ENCODE measurements at regions not wholly inside any gene's neighbourhood (a gene's known extent, or its start where the extent isn't known, plus 50 kb on each side); places are given as distances from the start of the nearest gene placed in this dataset.
"Not testable (repeated sequence)": the region's sequence is repeated elsewhere in the genome, so short reads cannot be mapped to it uniquely, and the experiment has no call there.

- CTCF ChIA-PET: no interaction called here
- TF ChIP-seq, protein P1, sequence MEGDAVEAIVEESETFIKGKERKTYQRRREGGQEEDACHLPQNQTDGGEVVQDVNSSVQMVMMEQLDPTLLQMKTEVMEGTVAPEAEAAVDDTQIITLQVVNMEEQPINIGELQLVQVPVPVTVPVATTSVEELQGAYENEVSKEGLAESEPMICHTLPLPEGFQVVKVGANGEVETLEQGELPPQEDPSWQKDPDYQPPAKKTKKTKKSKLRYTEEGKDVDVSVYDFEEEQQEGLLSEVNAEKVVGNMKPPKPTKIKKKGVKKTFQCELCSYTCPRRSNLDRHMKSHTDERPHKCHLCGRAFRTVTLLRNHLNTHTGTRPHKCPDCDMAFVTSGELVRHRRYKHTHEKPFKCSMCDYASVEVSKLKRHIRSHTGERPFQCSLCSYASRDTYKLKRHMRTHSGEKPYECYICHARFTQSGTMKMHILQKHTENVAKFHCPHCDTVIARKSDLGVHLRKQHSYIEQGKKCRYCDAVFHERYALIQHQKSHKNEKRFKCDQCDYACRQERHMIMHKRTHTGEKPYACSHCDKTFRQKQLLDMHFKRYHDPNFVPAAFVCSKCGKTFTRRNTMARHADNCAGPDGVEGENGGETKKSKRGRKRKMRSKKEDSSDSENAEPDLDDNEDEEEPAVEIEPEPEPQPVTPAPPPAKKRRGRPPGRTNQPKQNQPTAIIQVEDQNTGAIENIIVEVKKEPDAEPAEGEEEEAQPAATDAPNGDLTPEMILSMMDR (IDR thresholded peaks at IDR 0.05; ENCODE audit: control extremely low read depth, extremely low read depth, low read depth, missing control alignments): no peak
- peak; percentile 12 for DNase-seq (ENCODE audit: extremely low spot score)
- POLR2A ChIA-PET: no interaction called here
Measured at GRCh38 chr2:3107567-3107966, 270.1 kb downstream of the EIPR1 start.

DNA sequence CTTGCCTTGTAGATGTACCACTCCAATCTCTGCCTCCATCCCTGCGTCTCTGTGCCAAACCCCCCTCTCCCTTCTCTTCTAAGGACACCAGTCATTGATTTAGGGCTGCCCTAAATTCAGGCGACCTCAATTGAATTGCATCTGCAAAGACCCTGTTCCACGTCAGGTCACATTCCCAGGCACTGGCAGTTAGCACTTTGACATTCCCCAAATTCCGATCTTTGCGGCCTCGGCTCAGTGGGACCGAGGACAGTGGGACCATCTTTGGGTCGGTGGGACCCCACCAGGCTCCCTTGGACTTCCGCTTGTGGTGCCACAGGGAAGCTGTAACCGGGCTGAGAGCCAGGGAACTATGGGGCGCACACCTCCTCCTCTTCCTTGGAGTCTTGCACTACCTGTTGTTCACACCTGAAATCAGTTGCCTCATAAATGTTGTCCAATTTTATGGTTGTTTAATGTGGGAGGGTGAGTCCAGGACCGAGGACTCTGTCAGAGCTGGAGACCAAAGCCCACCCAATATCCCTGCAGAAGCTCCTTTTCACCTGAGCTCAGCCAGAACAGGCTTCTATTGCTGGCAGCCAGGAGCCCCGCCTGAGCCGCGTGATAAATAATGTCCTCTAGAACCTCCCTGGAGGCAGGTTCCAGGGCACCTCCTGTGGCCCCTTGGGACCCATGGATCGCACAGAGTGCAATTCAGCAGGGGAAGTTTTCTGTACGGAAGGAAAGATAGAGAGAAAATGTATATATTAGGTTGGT is 271.6 kb downstream of the EIPR1 start:
- peak; percentile 6 for DNase-seq (ENCODE audit: extremely low spot score)
- ChIA-PET CTCF (no interaction called here), POLR2A (no interaction called here)
- TF ChIP-seq, protein P1 (IDR thresholded peaks at IDR 0.05; ENCODE audit: control extremely low read depth, extremely low read depth, low read depth, missing control alignments): no peak

GRCh38 chr2:3104958-3105813 is 272.4 kb downstream of the EIPR1 start:
- POLR2A ChIA-PET; DNase-seq (ENCODE audit: extremely low spot score); CTCF ChIA-PET: not testable (repeated sequence)

DNA sequence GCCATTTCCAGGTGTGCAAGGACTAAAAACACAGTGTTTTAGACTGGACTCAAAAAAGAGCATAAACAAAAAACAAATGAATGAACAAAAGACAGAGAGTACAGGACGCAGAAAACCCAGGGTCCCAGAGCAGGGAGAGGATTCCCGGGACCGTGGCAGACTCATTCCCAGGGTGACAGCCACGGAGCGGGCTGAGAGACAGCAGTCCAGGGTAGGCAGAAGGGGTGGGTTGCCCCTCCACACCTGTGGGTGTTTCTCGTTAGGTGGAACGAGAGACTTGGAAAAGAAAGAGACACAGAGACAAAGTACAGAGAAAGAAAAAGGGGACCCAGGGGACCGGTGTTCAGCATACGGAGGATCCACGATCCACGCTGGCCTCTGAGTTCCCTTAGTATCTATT is 273.4 kb downstream of the EIPR1 start:
- POLR2A ChIA-PET: no interaction called here
- DNase-seq (ENCODE audit: extremely low spot score): no peak

DNA sequence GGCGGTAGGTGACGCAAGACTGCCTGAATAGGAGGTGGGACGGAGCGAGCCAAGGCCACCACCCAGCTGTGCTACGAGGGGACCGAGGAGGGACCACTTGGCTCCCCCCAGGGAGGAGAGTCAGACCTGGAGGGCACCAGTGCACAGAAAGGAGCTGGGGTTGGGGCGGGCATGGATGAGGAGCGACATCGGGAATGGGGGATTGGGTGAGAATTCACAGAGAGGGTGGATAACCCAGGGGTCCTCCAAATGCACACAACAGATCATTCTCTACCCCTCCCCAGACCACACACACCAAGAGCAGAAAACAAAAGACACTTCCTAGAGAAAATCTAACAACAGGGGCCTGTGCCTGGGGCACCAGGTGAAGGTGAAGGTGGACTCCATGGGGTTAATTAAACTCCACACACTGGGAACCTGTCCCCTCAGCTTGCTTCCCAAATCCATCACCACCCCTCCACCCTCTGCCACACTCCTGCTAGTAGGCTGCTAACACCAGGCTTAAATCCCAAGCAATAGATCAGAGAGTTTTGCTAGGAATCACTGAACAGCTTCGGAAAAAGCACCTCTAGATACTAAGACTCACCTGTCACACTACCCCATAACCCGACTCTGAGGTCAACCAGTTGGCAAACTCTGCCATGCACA is 274.6 kb downstream of the EIPR1 start:
- peak; percentile 4 for DNase-seq (ENCODE audit: extremely low spot score)
- POLR2A ChIA-PET: no interaction called here
- TF ChIP-seq, protein P1 (IDR thresholded peaks at IDR 0.05; ENCODE audit: control extremely low read depth, extremely low read depth, low read depth, missing control alignments): no peak
- CTCF ChIA-PET: no interaction called here

More for the DNA sequence above, 273.4 kb downstream of the EIPR1 start:
- TF ChIP-seq, protein P1 (IDR thresholded peaks at IDR 0.05; ENCODE audit: control extremely low read depth, extremely low read depth, low read depth, missing control alignments): no peak
- CTCF ChIA-PET: no interaction called here

DNA sequence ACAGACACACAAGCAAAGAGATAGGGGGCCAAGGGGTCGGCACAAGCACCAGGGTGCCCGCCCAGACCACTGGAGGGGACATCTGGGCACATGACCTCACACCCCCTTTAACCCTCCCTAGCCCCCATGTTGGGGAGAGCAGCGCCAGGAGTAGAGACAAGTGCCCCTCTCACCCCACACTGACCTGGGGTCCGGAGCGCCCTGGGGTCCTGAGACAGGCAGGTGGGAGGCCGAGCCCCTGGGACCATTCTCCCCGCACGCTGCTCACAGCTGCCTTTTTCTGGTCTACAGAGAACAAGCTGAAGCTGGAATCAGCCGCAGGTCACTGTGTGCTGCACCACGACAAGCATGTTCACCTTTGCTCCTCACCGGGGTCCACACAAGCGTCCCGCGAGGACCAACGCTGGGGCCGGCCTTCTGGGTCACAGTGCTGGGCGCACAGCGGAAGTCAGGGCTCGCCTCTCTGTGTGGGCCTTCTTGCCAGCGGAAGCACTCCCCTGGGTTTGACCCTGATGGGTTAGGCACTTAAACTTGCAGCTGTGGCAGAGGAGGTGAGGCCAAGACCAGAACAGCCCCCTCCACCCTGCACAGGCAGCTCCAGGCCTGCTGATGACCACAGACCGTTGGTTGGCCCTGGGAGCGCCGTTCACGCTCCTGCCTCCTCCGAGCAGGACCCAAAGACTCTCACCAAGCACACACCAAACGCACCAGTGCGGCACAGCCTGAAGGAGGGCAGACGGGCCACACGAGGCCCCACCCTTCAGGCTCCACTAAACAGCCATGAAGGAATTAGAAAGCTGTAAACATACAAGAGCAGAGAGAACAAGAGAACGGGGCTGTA is 275.3 kb downstream of the EIPR1 start:
- CTCF ChIA-PET: no interaction called here
- TF ChIP-seq, protein P1 (IDR thresholded peaks at IDR 0.05; ENCODE audit: control extremely low read depth, extremely low read depth, low read depth, missing control alignments): no peak
- POLR2A ChIA-PET: no interaction called here
- peak; percentile 12 for DNase-seq (ENCODE audit: extremely low spot score)
